H9 (cell line): ENCODE measurements at regions not wholly inside any gene's neighbourhood (a gene's known extent, or its start where the extent isn't known, plus 50 kb on each side); places are given as distances from the start of the nearest gene placed in this dataset.

Experiments used
- DNase-seq: peaks from one replicate; pipeline ENCODE4 v3.0.0-alpha.2; 2017
- H2AFZ ChIP-seq: one replicate; pipeline ENCODE4 v1.6.1; 2013; ENCODE audit warnings: mild to moderate bottlenecking, low read length, control low read depth, moderate library complexity
- H2AK5ac ChIP-seq: 2 replicates; pipeline ENCODE4 v1.6.1; 2013; ENCODE audit warnings: low read length, control low read depth, mixed read lengths; ENCODE audit not compliant: insufficient read length
- H2BK120ac ChIP-seq: one replicate; pipeline ENCODE4 v1.6.1; 2013; ENCODE audit warnings: low read depth, mild to moderate bottlenecking, low read length, control low read depth, inconsistent platforms; ENCODE audit not compliant: poor library complexity, severe bottlenecking
- H2BK12ac ChIP-seq: 2 replicates; pipeline ENCODE4 v1.6.1; 2013; ENCODE audit warnings: low read length, control low read depth, mixed read lengths, low read depth; ENCODE audit not compliant: insufficient read length
- H2BK15ac ChIP-seq: 2 replicates; pipeline ENCODE4 v1.6.1; 2013; ENCODE audit warnings: low read depth, low read length, control low read depth
- H2BK20ac ChIP-seq: one replicate; pipeline ENCODE4 v1.6.1; 2013; ENCODE audit warnings: low read depth, mild to moderate bottlenecking, low read length, control low read depth, inconsistent platforms; ENCODE audit not compliant: poor library complexity, severe bottlenecking
- H2BK5ac ChIP-seq: 2 replicates; pipeline ENCODE4 v1.6.1; 2013; ENCODE audit warnings: low read length, control low read depth, mixed read lengths; ENCODE audit not compliant: insufficient read length
- H3K14ac ChIP-seq: 2 replicates; pipeline ENCODE4 v1.6.1; 2013; ENCODE audit warnings: low read length, control low read depth; ENCODE audit not compliant: insufficient read depth
- H3K18ac ChIP-seq: 2 replicates; pipeline ENCODE4 v1.6.1; 2013; ENCODE audit warnings: low read depth, mild to moderate bottlenecking, mixed read lengths, low read length, control low read depth; ENCODE audit not compliant: insufficient read length
- H3K23ac ChIP-seq: 2 replicates; pipeline ENCODE4 v1.6.1; 2013; ENCODE audit warnings: low read length, control low read depth, mixed read lengths, low read depth; ENCODE audit not compliant: insufficient read length
- H3K23me2 ChIP-seq: 2 replicates; pipeline ENCODE4 v1.6.1; 2013; ENCODE audit warnings: low read depth, mild to moderate bottlenecking, mixed read lengths, low read length, control low read depth; ENCODE audit not compliant: insufficient read length, poor library complexity, severe bottlenecking
- H3K27ac ChIP-seq: 2 replicates; pipeline ENCODE4 v1.5.1; 2013; ENCODE audit warnings: low read length, control low read depth, mixed read lengths, low read depth; ENCODE audit not compliant: insufficient read length
- H3K27me3 ChIP-seq: 2 replicates; pipeline ENCODE4 v1.6.1; 2013; ENCODE audit warnings: low read length, control low read depth, inconsistent platforms; ENCODE audit not compliant: insufficient read depth
- H3K4ac ChIP-seq: 2 replicates; pipeline ENCODE4 v1.6.1; 2013; ENCODE audit warnings: low read depth, mild to moderate bottlenecking, control low read depth, inconsistent platforms, low read length, moderate library complexity
- H3K4me1 ChIP-seq: 2 replicates; pipeline ENCODE4 v1.6.1; 2013; ENCODE audit warnings: low read length, control low read depth, inconsistent platforms; ENCODE audit not compliant: insufficient read depth
- H3K4me2 ChIP-seq: 2 replicates; pipeline ENCODE4 v1.6.1; 2013; ENCODE audit warnings: low read length, control low read depth, mixed read lengths; ENCODE audit not compliant: insufficient read length, insufficient read depth
- H3K56ac ChIP-seq: 2 replicates; pipeline ENCODE4 v1.6.1; 2013; ENCODE audit warnings: low read depth, mild to moderate bottlenecking, mixed read lengths, low read length, control low read depth; ENCODE audit not compliant: insufficient read length
- H3K79me1 ChIP-seq: 2 replicates; pipeline ENCODE4 v1.6.1; 2013; ENCODE audit warnings: low read depth, mild to moderate bottlenecking, moderate library complexity, low read length, control low read depth, inconsistent platforms; ENCODE audit not compliant: insufficient read depth, poor library complexity, severe bottlenecking
- H3K79me2 ChIP-seq: 2 replicates; pipeline ENCODE4 v1.6.1; 2013; ENCODE audit warnings: low read length, control low read depth, inconsistent platforms; ENCODE audit not compliant: insufficient read depth
- H3K9ac ChIP-seq: 2 replicates; pipeline ENCODE4 v1.6.1; 2013; ENCODE audit warnings: low read length, control low read depth, mixed read lengths; ENCODE audit not compliant: insufficient read length; ENCODE audit errors: extremely low read depth
- H3K9me3 ChIP-seq: one replicate; pipeline ENCODE4 v1.6.1; 2013; ENCODE audit warnings: low read depth, low read length, inconsistent platforms; ENCODE audit not compliant: control insufficient read depth
- H3T11ph ChIP-seq: one replicate; pipeline ENCODE4 v1.6.1; 2013; ENCODE audit warnings: mild to moderate bottlenecking, low read length, control low read depth, inconsistent platforms
- H4K20me1 ChIP-seq: one replicate; pipeline ENCODE4 v1.6.1; 2013; ENCODE audit not compliant: control insufficient read depth, insufficient read length, insufficient read depth
- H4K5ac ChIP-seq: 2 replicates; pipeline ENCODE4 v1.6.1; 2013; ENCODE audit warnings: low read depth, mild to moderate bottlenecking, mixed read lengths, low read length, control low read depth; ENCODE audit not compliant: insufficient read length
- H4K8ac ChIP-seq: replicated peaks from 2 replicates; pipeline ENCODE4 v1.6.1; 2013; ENCODE audit warnings: low read length, control low read depth, mixed read lengths, low read depth; ENCODE audit not compliant: insufficient read length
- H4K91ac ChIP-seq: 2 replicates; pipeline ENCODE4 v1.6.1; 2013; ENCODE audit warnings: low read depth, mild to moderate bottlenecking, moderate library complexity, mixed read lengths, low read length, control low read depth; ENCODE audit not compliant: insufficient read length
- H3K27ac Mint-ChIP-seq, 3 experiments: 2 replicates in 2 of 3; 3 replicates in 1 of 3; pipeline ENCODE4 v1.8.0; 2020 to 2021; ENCODE audit warnings: mixed read lengths in 3 of 3, mild to moderate bottlenecking in 1 of 3, moderate library complexity in 1 of 3
- H3K27me3 Mint-ChIP-seq: 2 replicates; pipeline ENCODE4 v1.8.0; 2021; ENCODE audit warnings: low read depth, mild to moderate bottlenecking, moderate library complexity, mixed read lengths
- H3K36me3 Mint-ChIP-seq, 3 experiments: 2 replicates in 2 of 3; 3 replicates in 1 of 3; pipeline ENCODE4 v1.8.0; 2020 to 2021; ENCODE audit warnings: low read depth in 3 of 3, mixed read lengths in 3 of 3; ENCODE audit not compliant: insufficient read depth in 1 of 3
- H3K4me1 Mint-ChIP-seq, 2 experiments: 2 replicates each; pipeline ENCODE4 v1.8.0; 2020; ENCODE audit warnings: mixed read lengths in 2 of 2
- H3K4me3 Mint-ChIP-seq, 2 experiments: 2 replicates in 1 of 2; 3 replicates in 1 of 2; pipeline ENCODE4 v1.8.0; 2020 to 2021; ENCODE audit warnings: mild to moderate bottlenecking in 2 of 2, mixed read lengths in 2 of 2, moderate library complexity in 1 of 2
- H3K9me3 Mint-ChIP-seq, 2 experiments: 2 replicates in 1 of 2; 3 replicates in 1 of 2; pipeline ENCODE4 v1.8.0; 2020; ENCODE audit warnings: mild to moderate bottlenecking in 2 of 2, mixed read lengths in 2 of 2, moderate library complexity in 1 of 2
- WGBS: extraction: QIAGEN DNeasy Blood & Tissue Kit; methylation state at CpG from one replicate; pipeline ENCODE4 v1.1.7; 2013; ENCODE audit warnings: missing lambda C conversion rate, low lambda C conversion rate, mixed read lengths; ENCODE audit not compliant: insufficient read length; ENCODE audit errors: extremely low coverage; 5-methylcytosine and 5-hydroxymethylcytosine counted together
- TF ChIP-seq, protein P1 (sequence below): fragments of 200-600 bp; sonication (generic); conservative IDR thresholded peaks from 3 replicates; pipeline ENCODE4 v1.8.0; 2021; ENCODE audit warnings: antibody characterized with exemption, mild to moderate bottlenecking

GRCh38 chr10:90418869-90419652 lies 438.8 kb downstream of the HTR7 start:
- no peak for DNase-seq

More at GRCh38 chr10:90418869-90419652, 438.8 kb downstream of the HTR7 start:
- Histone ChIP-seq H4K91ac (no peak overlapping the region), H3T11ph (no peak overlapping the region), H3K14ac (no peak overlapping the region), H2AFZ (no peak overlapping the region), H4K8ac (no peak overlapping the region), H3K79me2 (no peaks in the 10 kb centered on the region), H3K23me2 (no peaks in the 10 kb centered on the region), H2BK12ac (no peak overlapping the region), H2BK15ac (no peak overlapping the region), H3K56ac (no peak overlapping the region), H3K27me3 (no peaks in the 10 kb centered on the region), H3K79me1 (no peaks in the 10 kb centered on the region), H3K9me3 (no peaks in the 10 kb centered on the region), H2BK120ac (no peak overlapping the region), H2BK5ac (no peak overlapping the region), H3K4me1 (no peaks in the 10 kb centered on the region), H3K23ac (no peak overlapping the region), H3K4me2 (no peak overlapping the region), H3K27ac (no peak overlapping the region), H3K9ac (no peak overlapping the region), H2BK20ac (no peak overlapping the region), H3K18ac (no peak overlapping the region), H3K4ac (no peak overlapping the region), H2AK5ac (no peak overlapping the region), H4K20me1 (no peaks in the 10 kb centered on the region), H4K5ac (no peak overlapping the region)
- WGBS = no CpG with 5 or more reads among the region's 7 CpGs
- H3K4me3 Mint-ChIP-seq = no peak overlapping the region
- TF ChIP-seq, protein P1, sequence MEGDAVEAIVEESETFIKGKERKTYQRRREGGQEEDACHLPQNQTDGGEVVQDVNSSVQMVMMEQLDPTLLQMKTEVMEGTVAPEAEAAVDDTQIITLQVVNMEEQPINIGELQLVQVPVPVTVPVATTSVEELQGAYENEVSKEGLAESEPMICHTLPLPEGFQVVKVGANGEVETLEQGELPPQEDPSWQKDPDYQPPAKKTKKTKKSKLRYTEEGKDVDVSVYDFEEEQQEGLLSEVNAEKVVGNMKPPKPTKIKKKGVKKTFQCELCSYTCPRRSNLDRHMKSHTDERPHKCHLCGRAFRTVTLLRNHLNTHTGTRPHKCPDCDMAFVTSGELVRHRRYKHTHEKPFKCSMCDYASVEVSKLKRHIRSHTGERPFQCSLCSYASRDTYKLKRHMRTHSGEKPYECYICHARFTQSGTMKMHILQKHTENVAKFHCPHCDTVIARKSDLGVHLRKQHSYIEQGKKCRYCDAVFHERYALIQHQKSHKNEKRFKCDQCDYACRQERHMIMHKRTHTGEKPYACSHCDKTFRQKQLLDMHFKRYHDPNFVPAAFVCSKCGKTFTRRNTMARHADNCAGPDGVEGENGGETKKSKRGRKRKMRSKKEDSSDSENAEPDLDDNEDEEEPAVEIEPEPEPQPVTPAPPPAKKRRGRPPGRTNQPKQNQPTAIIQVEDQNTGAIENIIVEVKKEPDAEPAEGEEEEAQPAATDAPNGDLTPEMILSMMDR = no peak
- peaks cover 6 to 13% of the 10 kb centered on the region in 2 experiments for H3K4me1 Mint-ChIP-seq
- no peaks in the 10 kb centered on the region for H3K27me3 Mint-ChIP-seq
- H3K9me3 Mint-ChIP-seq = peaks cover 3 to 6% of the 10 kb centered on the region in 2 experiments; a peak in 4 of 5 replicates
- peaks cover 0 to 6% (median 2%) of the 10 kb centered on the region in 3 experiments; a peak in 3 of 7 replicates for H3K36me3 Mint-ChIP-seq
- H3K27ac Mint-ChIP-seq = no peak overlapping the region
